GM18508 (cell line): ENCODE measurements at regions not wholly inside any gene's neighbourhood (a gene's known extent, or its start where the extent isn't known, plus 50 kb on each side); places are given as distances from the start of the nearest gene placed in this dataset.

Source experiments
- ATAC-seq: cut with Tn5 transposase; IDR thresholded peaks from one replicate; pipeline ENCODE4 v1.9.1; 2021; ENCODE audit warnings: moderate number of reproducible peaks; ENCODE audit not compliant: insufficient read depth, unreplicated experiment

- ATAC-seq, result no peak
These were observed 687.0 kb upstream of the FTMT start for GRCh38 chr5:121164632-121165031.

- no peak for ATAC-seq
These were observed 680.3 kb upstream of the FTMT start for GRCh38 chr5:121171361-121171760.

DNA sequence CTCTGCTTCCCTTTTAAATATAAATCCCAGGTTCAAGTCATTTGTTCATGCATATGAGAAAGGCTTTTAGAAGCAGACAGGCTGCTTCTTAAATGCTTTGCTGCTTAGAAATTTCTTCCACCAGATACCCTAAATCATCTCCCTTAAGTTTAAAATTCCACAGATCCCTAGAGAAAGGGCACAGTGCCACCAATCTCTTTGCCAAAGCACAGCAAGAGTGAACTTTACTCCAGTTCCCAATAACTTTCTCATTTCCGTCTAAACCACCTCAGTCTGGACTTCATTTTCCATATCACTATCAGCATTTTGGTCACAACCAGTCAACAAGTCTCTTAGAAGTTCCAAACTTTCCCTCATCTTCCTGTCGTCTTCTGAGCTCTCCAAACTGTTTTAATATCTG, 679.8 kb upstream of the FTMT start:
- no peak for ATAC-seq

DNA sequence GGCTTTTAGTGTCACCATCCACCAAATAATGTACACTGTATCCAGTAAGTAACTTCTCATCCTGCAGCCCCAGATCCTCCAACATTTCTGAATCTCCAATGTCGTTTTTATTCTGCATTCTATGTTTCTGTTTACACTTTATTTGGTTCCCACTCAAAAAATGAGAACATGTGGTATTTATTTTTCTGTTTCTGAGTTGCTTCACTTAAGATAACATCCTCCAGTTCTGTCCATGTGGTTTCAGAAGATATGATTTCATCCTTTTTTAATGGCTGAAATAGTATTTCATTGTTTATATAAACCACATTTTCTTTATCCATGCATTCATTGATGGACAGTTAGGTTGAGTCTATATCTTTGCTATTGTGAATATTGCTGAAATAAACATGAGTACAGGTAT, 677.3 kb upstream of the FTMT start:
- no peak for ATAC-seq

- no peak for ATAC-seq
These were observed 675.7 kb upstream of the FTMT start for GRCh38 chr5:121175986-121176385.

DNA sequence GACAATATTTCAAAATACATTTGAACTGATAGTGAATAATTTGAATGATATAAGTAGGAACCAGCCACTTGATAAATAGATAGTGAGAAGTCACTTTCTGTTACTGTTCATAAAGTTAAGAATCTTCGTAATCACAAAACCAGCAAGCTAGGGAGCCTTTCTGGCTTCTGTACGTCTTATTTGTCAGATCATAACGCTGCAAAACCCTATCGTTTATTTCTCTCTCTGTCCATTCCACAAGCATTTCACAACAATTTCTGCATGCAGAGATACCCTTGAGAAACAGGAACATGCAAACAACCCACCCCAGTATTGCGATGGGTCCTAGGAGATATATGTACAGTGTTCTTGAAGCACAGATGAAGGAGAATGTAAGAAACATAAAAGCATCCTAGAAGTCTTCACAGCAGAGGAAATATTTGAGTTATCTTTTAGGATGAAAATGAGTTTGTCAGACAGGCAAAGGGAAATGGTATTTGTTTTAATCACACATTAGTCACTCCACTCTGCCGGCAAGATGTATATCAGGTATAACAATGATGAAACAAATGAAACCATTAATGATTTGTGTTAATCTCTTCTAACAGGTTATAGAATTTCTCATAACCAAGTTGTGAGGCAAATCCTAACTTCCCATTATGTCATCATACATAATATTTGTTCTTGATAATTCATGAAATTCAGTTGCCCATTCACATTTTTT, 668.7 kb upstream of the FTMT start:
- no peak for ATAC-seq

DNA sequence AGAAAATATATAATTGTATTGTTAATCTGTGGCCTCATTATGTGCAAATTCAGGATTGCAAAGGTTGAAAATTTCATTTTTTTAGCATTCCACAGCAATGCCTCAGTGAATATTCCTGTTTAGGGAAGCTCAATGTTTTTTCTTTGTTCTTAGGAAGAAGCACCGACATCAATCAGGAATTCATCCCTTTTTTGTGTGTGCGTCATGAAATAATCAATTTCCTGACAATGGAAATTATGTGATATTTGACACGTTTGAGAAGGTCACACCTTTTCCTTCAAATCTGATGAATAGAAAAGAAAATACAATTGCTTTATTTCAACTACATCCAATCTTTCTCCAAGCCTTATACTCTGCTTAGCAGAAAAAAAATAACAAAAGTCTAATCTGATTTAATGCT, 662.8 kb upstream of the FTMT start:
- no peak for ATAC-seq

- ATAC-seq, result no peak
These were observed 662.1 kb upstream of the FTMT start for GRCh38 chr5:121189342-121190305.

GRCh38 chr5:121199216-121199999, 652.3 kb upstream of the FTMT start:
- ATAC-seq, result no peak

DNA sequence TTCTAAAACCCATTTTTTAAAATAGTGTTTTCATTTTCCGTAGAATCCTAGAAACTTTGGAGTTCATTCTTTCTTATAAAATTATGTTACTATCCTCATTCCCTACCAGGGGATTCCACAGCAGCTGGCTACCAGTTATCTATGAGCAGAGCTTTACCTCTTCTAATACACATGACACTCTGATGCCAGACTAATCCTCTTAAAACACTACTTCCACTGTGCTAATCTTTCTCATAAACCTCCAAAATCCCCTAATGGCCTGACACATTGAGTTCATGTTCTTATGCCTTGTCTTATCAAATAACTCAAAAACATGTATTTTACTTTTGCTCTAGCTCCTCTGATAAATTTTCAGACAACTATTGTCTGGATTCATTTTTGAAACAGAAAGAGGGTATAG, 633.6 kb upstream of the FTMT start:
- no peak for ATAC-seq

- ATAC-seq, result no peak
These were observed 630.2 kb upstream of the FTMT start for GRCh38 chr5:121221483-121221882.

- no peak for ATAC-seq
These were observed 624.9 kb upstream of the FTMT start for GRCh38 chr5:121226765-121227164.

GRCh38 chr5:121239951-121240350, 611.7 kb upstream of the FTMT start:
- ATAC-seq, result no peak

GRCh38 chr5:121246971-121247370, 604.7 kb upstream of the FTMT start:
- no peak for ATAC-seq

DNA sequence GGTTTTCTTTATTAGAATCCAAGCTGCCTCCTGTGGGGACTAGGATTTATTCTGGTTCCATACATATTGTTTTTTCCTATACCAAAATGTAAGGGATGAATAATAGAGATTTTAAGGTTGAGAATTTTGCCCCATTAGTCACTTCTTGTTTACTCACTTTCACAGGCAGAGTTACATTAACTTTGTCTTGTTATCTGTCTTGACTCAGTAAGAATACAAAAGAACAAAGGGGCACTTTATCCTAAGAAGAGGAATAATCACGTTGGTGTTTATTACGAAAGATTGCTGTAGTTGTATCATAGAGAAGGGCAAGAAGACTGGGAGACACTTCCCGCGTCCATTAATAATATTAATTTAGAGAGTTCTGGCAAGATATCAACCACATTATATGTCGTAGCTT, 599.7 kb upstream of the FTMT start:
- ATAC-seq, result no peak

GRCh38 chr5:121257621-121258020, 594.1 kb upstream of the FTMT start:
- no peak for ATAC-seq

DNA sequence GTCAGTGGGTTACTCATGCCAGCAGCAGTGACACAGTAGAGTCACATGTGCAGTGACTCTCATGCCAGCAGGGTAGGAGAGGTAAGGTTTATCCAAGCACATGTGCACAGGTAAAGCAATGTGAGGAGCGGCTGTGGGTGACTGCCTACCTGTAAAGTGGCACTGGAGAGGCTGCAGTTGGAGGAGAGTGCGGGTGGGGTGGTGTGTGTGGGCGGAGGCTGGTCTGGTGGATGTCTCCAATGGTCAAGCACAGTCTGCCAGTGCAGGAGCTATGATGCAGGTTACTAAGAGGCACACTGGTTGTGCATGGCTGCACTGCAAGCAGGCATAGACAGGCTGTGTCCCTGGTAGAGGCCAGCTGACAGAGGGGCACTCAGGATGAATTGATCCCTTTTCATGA, 588.2 kb upstream of the FTMT start:
- no peak for ATAC-seq

- no peak for ATAC-seq
These were observed 587.1 kb upstream of the FTMT start for GRCh38 chr5:121264605-121265004.

- ATAC-seq, result no peak
These were observed 580.1 kb upstream of the FTMT start for GRCh38 chr5:121271546-121271945.

- no peak for ATAC-seq
These were observed 577.7 kb upstream of the FTMT start for GRCh38 chr5:121273833-121274433.
